Mesendoderm (in vitro differentiated cells): ENCODE measurements at regions not wholly inside any gene's neighbourhood (a gene's known extent, or its start where the extent isn't known, plus 50 kb on each side); places are given as distances from the start of the nearest gene placed in this dataset.

Experiments used
- DNase-seq: peaks from one replicate; pipeline ENCODE4 v3.0.0; 2013
- H2AK5ac ChIP-seq: 2 replicates; pipeline ENCODE4 v1.6.1; 2013; ENCODE audit warnings: low read length, inconsistent platforms
- H2BK120ac ChIP-seq: 2 replicates; pipeline ENCODE4 v1.6.1; 2013; ENCODE audit warnings: low read depth, mild to moderate bottlenecking, low read length, moderate library complexity, mixed read lengths
- H2BK15ac ChIP-seq: replicated peaks from 2 replicates; pipeline ENCODE4 v1.6.1; 2013; ENCODE audit warnings: low read depth, mild to moderate bottlenecking, moderate library complexity
- H2BK5ac ChIP-seq: 2 replicates; pipeline ENCODE4 v1.6.1; 2013; ENCODE audit warnings: low read length, inconsistent platforms
- H3K18ac ChIP-seq: 2 replicates; pipeline ENCODE4 v1.6.1; 2013; ENCODE audit warnings: mild to moderate bottlenecking, low read length, mixed read lengths
- H3K23ac ChIP-seq: one replicate; pipeline ENCODE4 v1.6.1; 2013; ENCODE audit warnings: low read length
- H3K27ac ChIP-seq: 2 replicates; pipeline ENCODE4 v1.5.1; 2013; ENCODE audit warnings: low read depth, mild to moderate bottlenecking, inconsistent platforms, low read length, moderate library complexity
- H3K27me3 ChIP-seq: 2 replicates; pipeline ENCODE4 v1.6.1; 2013; ENCODE audit warnings: low read length, control low read depth, mild to moderate bottlenecking, inconsistent platforms; ENCODE audit not compliant: insufficient read depth, poor library complexity
- H3K36me3 ChIP-seq: 2 replicates; pipeline ENCODE4 v1.6.1; 2013; ENCODE audit warnings: low read length, inconsistent platforms; ENCODE audit not compliant: control insufficient read depth, insufficient read depth
- H3K4ac ChIP-seq: one replicate; pipeline ENCODE4 v1.6.1; 2013; ENCODE audit warnings: low read depth, mild to moderate bottlenecking, low read length, moderate library complexity
- H3K4me1 ChIP-seq: 2 replicates; pipeline ENCODE4 v1.6.1; 2013; ENCODE audit warnings: low read depth, low read length, inconsistent platforms; ENCODE audit not compliant: control insufficient read depth
- H3K4me2 ChIP-seq: 2 replicates; pipeline ENCODE4 v1.6.1; 2013; ENCODE audit warnings: low read length
- H3K4me3 ChIP-seq: 2 replicates; pipeline ENCODE4 v1.5.1; 2013; ENCODE audit warnings: mild to moderate bottlenecking, low read length
- H3K56ac ChIP-seq: one replicate; pipeline ENCODE4 v1.6.1; 2013; ENCODE audit warnings: low read length
- H3K79me1 ChIP-seq: 2 replicates; pipeline ENCODE4 v1.6.1; 2013; ENCODE audit warnings: low read length, inconsistent platforms
- H3K79me2 ChIP-seq: 2 replicates; pipeline ENCODE4 v1.6.1; 2013; ENCODE audit warnings: mild to moderate bottlenecking, low read length; ENCODE audit not compliant: control insufficient read depth, insufficient read depth
- H3K9ac ChIP-seq: 2 replicates; pipeline ENCODE4 v1.6.1; 2013; ENCODE audit warnings: low read length, inconsistent platforms
- H4K5ac ChIP-seq: one replicate; pipeline ENCODE4 v1.6.1; 2013; ENCODE audit warnings: low read length
- H4K8ac ChIP-seq: one replicate; pipeline ENCODE4 v1.6.1; 2013; ENCODE audit warnings: low read depth, mild to moderate bottlenecking, control low read depth, low read length, moderate library complexity
- WGBS: extraction: QIAGEN DNeasy Blood & Tissue Kit; methylation state at CpG from one replicate; pipeline ENCODE4 v1.1.7; 2013; ENCODE audit warnings: low lambda C conversion rate, missing lambda C conversion rate; ENCODE audit not compliant: insufficient coverage; ENCODE audit errors: extremely low coverage; 5-methylcytosine and 5-hydroxymethylcytosine counted together

- no peak overlapping the region for H3K56ac ChIP-seq
Observed at GRCh38 chr15:69715210-69715609, 262.6 kb downstream of the RPLP1 start.

GRCh38 chr15:69718436-69718835 is 265.8 kb downstream of the RPLP1 start:
- Histone ChIP-seq H4K5ac (no peak overlapping the region), H4K8ac (no peak overlapping the region), H3K9ac (no peak overlapping the region), H3K18ac (no peak overlapping the region), H3K27ac (no peak overlapping the region), H2BK5ac (no peak overlapping the region), H2BK120ac (no peak overlapping the region), H3K4me3 (no peak overlapping the region), H3K23ac (no peak overlapping the region), H2AK5ac (no peak overlapping the region), H3K27me3 (no peaks in the 10 kb centered on the region), H3K79me2 (no peaks in the 10 kb centered on the region), H2BK15ac (no peak overlapping the region), H3K56ac (no peak overlapping the region), H3K36me3 (no peaks in the 10 kb centered on the region), H3K4me2 (no peak overlapping the region), H3K79me1 (no peaks in the 10 kb centered on the region), H3K4ac (no peak overlapping the region), H3K4me1 (no peaks in the 10 kb centered on the region)
- no CpG with 5 or more reads among the region's 2 CpGs for WGBS
- DNase-seq: no peak

More at GRCh38 chr15:69715210-69715609, 262.6 kb downstream of the RPLP1 start:
- H3K79me2 ChIP-seq: no peaks in the 10 kb centered on the region
- H3K23ac ChIP-seq: no peak overlapping the region
- H3K9ac ChIP-seq: no peak overlapping the region
- H3K4me3 ChIP-seq: no peak overlapping the region
- H2BK15ac ChIP-seq: no peak overlapping the region
- no peak for DNase-seq
- H3K4me2 ChIP-seq: no peak overlapping the region
- no peak overlapping the region for H2AK5ac ChIP-seq
- no peaks in the 10 kb centered on the region for H3K36me3 ChIP-seq
- no peak overlapping the region for H4K8ac ChIP-seq
- H2BK5ac ChIP-seq: no peak overlapping the region
- H3K18ac ChIP-seq: no peak overlapping the region
- no peaks in the 10 kb centered on the region for H3K4me1 ChIP-seq
- no peaks in the 10 kb centered on the region for H3K27me3 ChIP-seq
- H2BK120ac ChIP-seq: no peak overlapping the region
- H3K4ac ChIP-seq: no peak overlapping the region
- no peaks in the 10 kb centered on the region for H3K79me1 ChIP-seq
- WGBS: no CpG with 5 or more reads among the region's 2 CpGs
- no peak overlapping the region for H4K5ac ChIP-seq
- no peak overlapping the region for H3K27ac ChIP-seq

GRCh38 chr15:69718916-69719315 is 266.3 kb downstream of the RPLP1 start:
- Histone ChIP-seq H2BK120ac (no peak overlapping the region), H3K4me3 (no peak overlapping the region), H3K56ac (no peak overlapping the region), H4K5ac (no peak overlapping the region), H2AK5ac (no peak overlapping the region), H2BK15ac (no peak overlapping the region), H3K27me3 (no peaks in the 10 kb centered on the region), H3K4me2 (no peak overlapping the region), H3K23ac (no peak overlapping the region), H3K79me2 (no peaks in the 10 kb centered on the region), H3K9ac (no peak overlapping the region), H3K27ac (no peak overlapping the region), H3K18ac (no peak overlapping the region), H2BK5ac (no peak overlapping the region), H3K4ac (no peak overlapping the region), H3K36me3 (no peaks in the 10 kb centered on the region), H3K79me1 (no peaks in the 10 kb centered on the region), H3K4me1 (no peaks in the 10 kb centered on the region), H4K8ac (no peak overlapping the region)
- WGBS: no CpG with 5 or more reads among the region's 4 CpGs
- no peak for DNase-seq

- Histone ChIP-seq H3K79me1 (no peaks in the 10 kb centered on the region), H4K8ac (no peak overlapping the region), H3K23ac (no peak overlapping the region), H3K9ac (no peak overlapping the region), H3K56ac (no peak overlapping the region), H2BK5ac (no peak overlapping the region), H4K5ac (no peak overlapping the region), H2AK5ac (no peak overlapping the region), H3K36me3 (no peaks in the 10 kb centered on the region), H3K79me2 (no peaks in the 10 kb centered on the region), H3K4me3 (no peak overlapping the region), H3K4ac (no peak overlapping the region), H2BK15ac (no peak overlapping the region), H3K27me3 (no peaks in the 10 kb centered on the region), H3K4me1 (no peaks in the 10 kb centered on the region), H3K18ac (no peak overlapping the region), H3K4me2 (no peak overlapping the region), H2BK120ac (no peak overlapping the region), H3K27ac (no peak overlapping the region)
- no CpG with 5 or more reads among the region's 4 CpGs for WGBS
- no peak for DNase-seq
Observed at GRCh38 chr15:69719527-69720240, 267.1 kb downstream of the RPLP1 start.

- no peaks in the 10 kb centered on the region for H3K4me1 ChIP-seq
- no peak overlapping the region for H3K4ac ChIP-seq
- no peak overlapping the region for H3K9ac ChIP-seq
- H3K4me3 ChIP-seq: no peak overlapping the region
- no peak overlapping the region for H2AK5ac ChIP-seq
- H2BK5ac ChIP-seq: no peak overlapping the region
- no CpG with 5 or more reads among the region's 3 CpGs for WGBS
- no peak overlapping the region for H3K18ac ChIP-seq
- H2BK15ac ChIP-seq: no peak overlapping the region
- no peak overlapping the region for H3K56ac ChIP-seq
- H2BK120ac ChIP-seq: no peak overlapping the region
- H3K79me2 ChIP-seq: no peaks in the 10 kb centered on the region
- no peak overlapping the region for H4K8ac ChIP-seq
- H4K5ac ChIP-seq: no peak overlapping the region
- H3K36me3 ChIP-seq: no peaks in the 10 kb centered on the region
- H3K27me3 ChIP-seq: no peaks in the 10 kb centered on the region
- no peak for DNase-seq
- H3K79me1 ChIP-seq: no peaks in the 10 kb centered on the region
- no peak overlapping the region for H3K4me2 ChIP-seq
- H3K23ac ChIP-seq: no peak overlapping the region
- H3K27ac ChIP-seq: no peak overlapping the region
Observed at GRCh38 chr15:69720536-69720935, 267.9 kb downstream of the RPLP1 start.

GRCh38 chr15:69722924-69723323 is 270.3 kb downstream of the RPLP1 start:
- H2BK120ac ChIP-seq: no peak overlapping the region
- no peak overlapping the region for H2BK15ac ChIP-seq
- H3K23ac ChIP-seq: no peak overlapping the region
- H3K36me3 ChIP-seq: no peaks in the 10 kb centered on the region
- H3K4me2 ChIP-seq: no peak overlapping the region
- no peak overlapping the region for H3K27ac ChIP-seq
- DNase-seq: no peak
- no peaks in the 10 kb centered on the region for H3K79me2 ChIP-seq
- no peak overlapping the region for H3K4me3 ChIP-seq
- no peak overlapping the region for H2AK5ac ChIP-seq
- H3K18ac ChIP-seq: no peak overlapping the region
- H3K56ac ChIP-seq: peak overlapping the region; percentile 2
- no peaks in the 10 kb centered on the region for H3K4me1 ChIP-seq
- H3K9ac ChIP-seq: no peak overlapping the region
- H2BK5ac ChIP-seq: no peak overlapping the region
- no peak overlapping the region for H4K5ac ChIP-seq
- H3K4ac ChIP-seq: no peak overlapping the region
- no peaks in the 10 kb centered on the region for H3K27me3 ChIP-seq
- H3K79me1 ChIP-seq: no peaks in the 10 kb centered on the region
- H4K8ac ChIP-seq: no peak overlapping the region
- no CpG with 5 or more reads among the region's 5 CpGs for WGBS
